GM21529 (cell line): ENCODE measurements at regions not wholly inside any gene's neighbourhood (a gene's known extent, or its start where the extent isn't known, plus 50 kb on each side); places are given as distances from the start of the nearest gene placed in this dataset.

Experiments used
- ATAC-seq: cut with Tn5 transposase; IDR thresholded peaks from one replicate; pipeline ENCODE4 v1.9.1; 2021; ENCODE audit not compliant: unreplicated experiment

DNA sequence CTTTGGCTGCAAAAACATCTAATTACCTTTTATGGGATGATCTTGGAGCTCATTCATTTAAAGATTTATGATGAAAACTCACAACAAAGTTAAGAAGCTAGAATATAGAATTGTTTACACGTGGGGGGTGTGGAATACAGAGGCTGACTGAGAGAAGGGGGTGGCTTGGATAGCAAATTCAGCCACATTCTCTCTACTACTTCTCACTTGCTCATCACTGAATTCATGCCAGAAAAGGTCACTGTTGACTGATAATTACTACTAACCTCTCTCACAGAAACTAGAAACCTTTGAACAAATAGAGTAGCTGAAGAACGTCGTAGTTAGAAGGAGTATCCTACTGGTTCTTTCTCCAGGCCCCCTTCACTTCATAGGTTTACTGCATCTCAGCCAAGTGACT is 808.2 kb downstream of the BRINP1 start:
- ATAC-seq: no peak

DNA sequence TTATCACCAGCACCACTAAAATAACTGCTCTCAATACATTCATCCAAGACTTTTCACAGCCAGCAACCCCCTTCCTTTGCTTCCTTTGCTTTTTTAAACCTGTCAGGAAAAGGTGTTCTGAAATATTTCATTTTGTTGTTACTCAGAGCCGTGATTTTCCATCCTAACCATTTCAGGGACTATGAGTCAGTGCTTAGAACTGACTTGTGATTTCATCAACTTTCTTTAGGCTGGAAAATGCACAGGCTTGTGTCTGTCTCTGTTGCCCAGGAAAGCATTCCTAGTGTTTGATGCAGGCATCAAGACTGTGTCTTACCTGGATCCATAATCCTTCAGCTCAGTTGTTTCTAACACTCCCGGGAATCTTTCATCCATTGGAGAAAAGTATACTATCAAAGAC is 805.6 kb downstream of the BRINP1 start:
- no peak for ATAC-seq

DNA sequence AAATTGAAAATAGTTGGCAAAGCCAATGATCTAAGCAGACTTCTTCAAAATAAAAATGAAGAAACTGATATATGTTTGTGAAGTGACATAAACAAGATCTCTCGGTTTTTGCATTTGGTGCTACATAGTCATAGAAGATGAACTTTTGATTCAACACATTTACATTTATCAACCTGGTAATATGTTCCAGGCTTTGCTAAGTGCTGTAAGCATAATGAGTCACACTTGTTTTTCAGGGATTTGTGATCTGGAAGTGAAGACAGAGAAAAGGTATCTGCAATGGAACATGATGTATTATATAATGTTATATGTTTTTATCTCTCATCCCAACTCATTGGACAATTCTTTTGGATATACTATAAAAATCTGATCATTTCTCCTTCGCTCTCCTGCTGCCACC is 801.4 kb downstream of the BRINP1 start:
- no peak for ATAC-seq

DNA sequence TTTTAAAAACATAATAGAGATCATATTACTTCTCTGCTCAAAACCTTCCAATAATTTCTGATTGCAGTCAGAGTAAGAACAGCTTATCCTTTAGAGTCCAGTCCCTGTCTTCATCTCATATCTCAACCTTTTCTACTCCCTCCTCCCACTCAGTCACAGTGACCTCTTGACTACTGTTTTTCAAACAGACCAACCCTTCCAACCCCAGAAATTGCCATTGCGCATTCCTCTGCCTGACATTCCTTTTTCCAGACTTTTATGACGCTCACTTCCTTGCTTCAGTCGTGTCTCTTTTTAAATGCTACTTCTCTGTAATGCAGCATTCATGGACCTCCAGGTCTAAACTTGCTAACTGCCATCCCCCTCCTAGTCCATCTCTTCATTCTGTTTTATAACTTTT is 800.5 kb downstream of the BRINP1 start:
- no peak for ATAC-seq

DNA sequence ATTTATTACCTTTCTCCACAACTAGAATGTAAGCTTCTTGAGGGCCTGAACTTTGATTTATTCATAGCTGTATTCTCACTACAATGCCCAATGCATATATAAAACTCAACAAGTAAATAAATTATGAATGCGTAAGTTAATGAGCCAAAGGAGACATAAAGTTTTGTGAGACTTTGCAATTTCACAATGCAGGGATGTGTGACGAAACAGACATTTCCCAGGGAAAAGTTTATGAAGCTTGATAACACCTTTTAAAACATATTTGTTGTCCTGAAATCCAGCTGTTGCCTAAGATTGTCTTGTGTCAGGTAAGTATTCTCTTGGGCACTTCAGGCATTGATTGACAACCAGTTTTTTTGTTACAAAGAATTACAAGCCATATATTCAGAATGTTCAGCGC is 800.1 kb downstream of the BRINP1 start:
- no peak for ATAC-seq

DNA sequence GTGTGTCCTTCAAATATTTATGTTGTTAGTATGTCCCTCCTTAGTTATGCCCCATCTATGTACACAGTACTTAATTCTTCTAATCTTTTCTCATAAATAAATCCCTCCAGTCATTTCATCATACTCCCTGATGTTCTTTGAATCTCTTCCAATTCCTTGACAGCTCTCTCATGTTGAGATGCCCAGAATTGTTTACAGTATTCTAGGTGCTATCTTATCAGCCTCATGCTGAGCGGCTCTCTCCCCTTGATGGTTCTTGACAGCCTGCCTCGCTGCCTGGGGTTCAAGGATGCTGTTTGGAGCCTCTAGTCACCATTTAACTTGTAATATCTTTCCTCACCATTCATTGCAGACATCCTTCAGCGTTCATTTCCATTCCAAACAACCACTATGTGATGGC is 799.2 kb downstream of the BRINP1 start:
- ATAC-seq: no peak

DNA sequence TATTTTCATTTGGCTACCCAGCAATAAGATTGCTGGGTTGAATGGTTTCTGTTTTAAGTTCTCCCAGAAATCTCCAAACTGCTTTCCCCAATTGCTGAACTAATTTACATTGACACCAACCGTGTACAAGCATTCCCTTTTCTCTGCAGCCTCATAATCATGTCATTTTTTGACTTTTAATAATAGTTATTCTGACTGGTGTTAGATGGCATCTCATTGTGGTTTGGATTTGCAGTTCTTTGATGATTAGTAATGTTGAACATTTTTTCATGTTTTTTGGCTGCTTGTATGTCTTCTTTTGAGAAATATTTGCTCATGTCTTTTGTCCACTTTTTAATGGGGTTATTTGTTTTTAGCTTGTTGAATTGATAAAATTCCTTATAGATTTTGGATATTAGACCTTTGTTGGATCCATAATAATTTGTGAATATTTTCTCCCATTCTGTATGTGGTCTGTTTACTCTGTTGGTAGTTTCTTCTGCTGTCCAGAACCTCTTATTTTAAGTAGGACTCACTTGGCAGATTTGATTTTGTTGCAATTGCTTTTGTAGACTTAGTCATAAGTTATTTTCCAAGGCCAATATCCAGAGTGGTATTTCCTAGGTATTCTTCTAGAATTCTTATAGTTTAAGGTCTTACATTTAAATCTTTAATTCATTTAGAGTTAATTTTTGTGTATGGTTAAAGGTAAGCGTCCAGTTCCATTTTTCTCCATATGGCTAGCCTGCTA is 793.7 kb downstream of the BRINP1 start:
- no peak for ATAC-seq

DNA sequence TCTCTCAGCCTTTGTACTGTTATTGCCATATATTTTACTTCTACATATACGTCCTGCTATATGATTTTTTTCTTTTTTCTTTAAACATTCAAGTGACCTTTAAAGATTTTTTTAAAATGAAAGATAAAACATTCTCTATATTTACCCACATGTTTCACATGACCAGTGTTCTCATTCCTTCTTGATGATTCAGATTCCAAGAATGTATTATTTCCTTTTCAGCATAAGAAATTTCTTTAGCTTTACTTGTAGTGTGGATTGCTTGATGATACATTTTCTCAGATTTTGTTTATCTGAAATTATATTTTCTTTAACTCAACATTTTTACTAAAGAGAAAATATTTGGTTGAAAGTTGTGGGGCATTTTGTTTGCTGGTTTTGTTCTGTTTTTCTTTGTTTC is 792.1 kb downstream of the BRINP1 start:
- no peak for ATAC-seq

DNA sequence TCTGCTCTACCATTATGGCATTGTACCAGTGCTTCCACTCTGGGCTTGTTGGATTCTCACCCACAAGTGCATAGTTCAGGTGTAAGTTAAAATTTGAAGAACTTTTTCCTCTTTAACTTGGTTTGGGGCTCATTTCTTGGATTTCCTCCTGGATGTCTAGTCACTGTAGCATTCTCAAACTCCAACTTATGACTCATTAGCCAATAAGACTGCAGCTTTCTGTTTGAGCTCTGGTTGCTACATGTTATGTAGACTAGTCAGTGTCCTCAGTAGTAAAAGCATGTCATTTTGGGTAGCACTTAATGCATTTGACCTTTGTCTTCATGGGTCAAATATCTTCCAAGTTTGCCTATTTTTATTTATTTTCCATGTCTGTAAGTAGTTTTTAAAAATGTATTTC is 790.8 kb downstream of the BRINP1 start:
- no peak for ATAC-seq

DNA sequence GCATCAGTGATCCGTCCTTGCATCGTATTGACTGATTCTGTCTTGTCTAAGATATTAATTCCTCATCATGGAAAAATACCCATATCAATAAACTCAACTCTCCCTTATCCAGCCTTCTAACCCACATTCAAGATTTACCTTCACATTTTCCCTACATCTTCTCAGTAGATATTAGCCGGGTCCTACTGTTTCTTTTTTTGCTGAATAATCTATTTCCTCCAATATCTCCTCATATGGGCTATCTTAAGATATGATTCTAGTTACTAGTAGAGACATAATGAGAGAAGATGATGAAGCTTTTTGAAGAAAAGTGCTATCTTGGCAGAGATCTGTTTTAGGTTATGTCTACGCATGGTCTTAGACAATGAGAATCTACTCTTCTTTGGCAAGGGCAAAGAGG is 785.8 kb downstream of the BRINP1 start:
- ATAC-seq: no peak

DNA sequence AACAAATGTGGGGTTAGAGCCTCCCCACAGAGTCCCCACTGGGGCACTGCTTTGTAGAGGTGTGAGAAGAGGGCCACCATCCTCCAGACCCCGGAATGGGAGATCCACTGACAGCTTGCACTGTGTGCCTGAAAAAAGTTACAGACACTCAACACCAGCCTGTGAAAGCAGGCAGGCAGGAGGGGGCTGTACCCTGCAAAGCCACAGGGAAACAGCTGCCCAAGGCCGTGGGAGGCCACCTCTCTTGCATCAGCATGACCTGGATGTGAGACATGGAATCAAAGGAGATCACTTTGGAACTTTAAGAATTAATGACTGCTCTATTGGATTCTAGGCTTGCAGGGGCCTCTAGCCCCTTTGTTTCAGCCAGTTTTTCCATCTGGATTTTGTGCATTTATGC is 782.3 kb downstream of the BRINP1 start:
- no peak for ATAC-seq

DNA sequence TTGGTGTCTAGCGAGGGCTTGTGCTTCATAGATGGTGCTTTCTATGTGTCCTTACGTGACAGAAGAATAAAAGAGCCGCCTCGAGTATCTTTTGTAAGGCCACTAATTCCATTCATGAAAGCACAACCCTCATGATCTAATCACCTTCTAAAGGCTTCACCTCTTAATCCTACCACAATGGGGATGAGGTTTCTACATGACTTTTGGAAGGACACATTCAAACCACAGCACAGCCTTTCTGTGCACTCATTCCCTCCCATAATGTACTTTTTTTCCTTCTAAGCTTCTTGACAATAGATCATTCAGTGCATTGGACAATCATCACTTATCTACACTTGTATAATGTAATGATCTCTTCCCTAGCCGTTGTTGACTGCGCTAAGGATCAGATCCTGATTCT is 774.8 kb downstream of the BRINP1 start:
- no peak for ATAC-seq

DNA sequence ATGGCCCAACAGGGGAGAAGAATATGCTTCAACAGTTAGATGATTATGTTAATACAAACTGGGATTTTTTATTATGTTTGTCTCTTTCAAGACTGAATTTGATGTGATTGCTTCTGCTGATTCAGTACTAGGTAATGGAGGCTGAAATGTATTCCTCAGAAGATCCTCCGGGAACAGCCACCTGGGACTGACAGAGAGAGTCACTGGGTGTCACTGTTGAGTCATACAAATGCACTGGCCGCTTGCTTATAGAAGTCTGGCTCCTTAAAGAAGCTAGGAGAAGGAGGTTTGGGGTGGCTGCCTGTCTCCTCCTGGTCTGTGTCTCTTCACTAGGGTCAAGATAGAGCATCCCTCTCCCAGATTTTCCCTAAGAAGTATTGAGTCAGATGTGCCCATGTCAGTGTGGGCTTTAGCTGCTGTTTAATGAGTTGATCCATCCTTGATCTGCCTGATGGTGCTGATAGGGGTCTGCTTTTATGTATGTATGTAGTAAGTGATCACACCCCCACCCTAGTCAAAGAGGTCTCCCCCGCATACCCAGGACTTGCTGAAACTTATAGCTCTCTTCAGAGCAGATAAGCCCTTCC is 773.4 kb downstream of the BRINP1 start:
- ATAC-seq: no peak

DNA sequence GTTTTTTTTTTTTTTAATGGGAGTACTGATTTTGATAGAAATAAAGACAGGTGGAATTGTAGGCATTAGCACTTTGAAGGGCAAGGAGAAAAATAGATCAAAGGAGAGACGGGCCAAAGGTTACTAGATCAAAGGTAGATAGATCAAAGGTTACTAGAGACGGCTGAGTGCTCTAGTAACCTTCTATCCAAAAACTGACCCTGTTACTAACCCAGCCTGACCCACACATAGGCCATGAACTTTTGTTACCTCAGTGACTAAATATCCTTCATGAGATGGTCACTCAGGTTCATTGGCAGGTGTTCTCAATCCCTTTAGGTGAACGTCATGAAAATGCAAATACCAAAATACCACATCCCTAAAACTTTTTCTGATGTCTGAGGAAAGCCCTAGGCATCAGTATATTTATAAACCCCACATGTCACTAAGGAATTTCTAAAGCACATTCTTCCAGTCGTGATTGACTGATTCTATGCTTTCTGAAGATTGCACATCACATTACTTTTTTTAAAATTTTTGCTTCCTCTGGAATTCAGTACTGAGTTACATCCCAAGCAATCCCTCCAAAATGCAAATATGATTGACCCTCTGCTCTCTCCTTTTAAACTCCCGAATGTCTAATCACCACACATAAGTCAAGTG is 772.7 kb downstream of the BRINP1 start:
- no peak for ATAC-seq

DNA sequence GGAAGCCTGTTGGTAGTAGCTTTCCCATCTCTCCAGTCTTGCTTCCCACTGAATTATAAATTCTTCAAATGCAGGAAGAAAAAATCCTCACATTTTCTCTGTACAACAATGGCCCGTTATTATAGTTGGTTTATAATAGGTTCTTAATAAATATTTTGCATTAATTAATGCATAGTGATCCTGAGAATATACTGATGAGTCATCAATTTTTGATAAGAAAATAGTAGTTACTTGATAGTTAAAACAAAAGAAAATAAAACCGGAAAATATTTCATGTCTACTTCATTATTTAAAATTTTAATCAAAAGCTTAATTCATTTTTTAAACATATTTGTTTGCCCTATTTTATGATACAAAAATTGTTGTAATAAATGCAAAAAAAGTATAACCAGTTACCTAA is 762.6 kb downstream of the BRINP1 start:
- no peak for ATAC-seq

DNA sequence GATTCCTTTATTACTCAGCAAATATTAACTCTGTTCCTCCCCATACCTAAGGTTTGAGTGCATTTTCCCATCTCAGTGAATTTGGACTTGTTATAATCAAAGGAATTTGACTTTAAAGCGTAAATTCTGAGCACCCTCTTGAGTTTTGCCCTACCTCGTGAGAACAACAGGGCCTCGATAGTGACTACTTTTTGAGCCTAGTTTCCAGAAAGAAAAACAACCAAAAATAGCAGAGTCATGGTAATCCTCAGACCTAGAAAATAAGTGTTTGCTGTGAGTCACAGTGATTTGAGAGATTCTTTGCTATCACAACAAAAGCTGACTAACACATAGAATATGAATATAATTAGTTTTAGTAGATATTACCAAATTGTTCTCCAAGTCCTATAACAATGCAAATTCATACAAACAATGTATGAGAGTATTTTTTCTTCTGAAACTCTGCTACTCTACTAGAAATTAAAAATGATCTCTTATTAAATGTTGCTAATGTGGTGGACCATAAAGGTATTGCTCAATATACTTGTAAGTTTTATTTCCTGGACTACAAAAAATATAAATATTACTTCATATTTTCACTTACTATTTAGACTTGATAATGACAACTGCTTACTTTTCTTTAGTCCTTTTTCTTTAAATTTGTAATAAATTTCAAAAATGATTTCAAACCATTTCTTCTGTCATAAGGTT is 759.7 kb downstream of the BRINP1 start:
- no peak for ATAC-seq

DNA sequence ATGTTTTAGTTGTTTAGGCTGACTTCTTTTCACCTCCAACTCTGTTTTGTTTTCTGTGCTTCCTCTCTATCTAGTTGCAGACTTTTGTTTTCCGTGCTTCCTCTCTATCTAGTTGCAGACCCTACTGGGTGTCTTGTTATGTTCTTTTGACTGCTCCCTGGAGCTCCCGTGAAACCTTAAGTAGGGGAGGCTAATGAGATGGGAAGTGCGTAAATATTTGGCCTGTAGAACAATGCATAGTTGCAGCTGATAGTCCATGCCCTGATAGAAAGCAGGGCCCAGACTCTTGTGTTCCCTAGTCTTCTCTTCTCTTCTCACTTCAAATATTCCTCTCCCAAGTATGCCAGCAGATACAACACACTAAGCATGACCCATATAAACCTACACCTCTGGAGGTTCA is 757.0 kb downstream of the BRINP1 start:
- no peak for ATAC-seq

DNA sequence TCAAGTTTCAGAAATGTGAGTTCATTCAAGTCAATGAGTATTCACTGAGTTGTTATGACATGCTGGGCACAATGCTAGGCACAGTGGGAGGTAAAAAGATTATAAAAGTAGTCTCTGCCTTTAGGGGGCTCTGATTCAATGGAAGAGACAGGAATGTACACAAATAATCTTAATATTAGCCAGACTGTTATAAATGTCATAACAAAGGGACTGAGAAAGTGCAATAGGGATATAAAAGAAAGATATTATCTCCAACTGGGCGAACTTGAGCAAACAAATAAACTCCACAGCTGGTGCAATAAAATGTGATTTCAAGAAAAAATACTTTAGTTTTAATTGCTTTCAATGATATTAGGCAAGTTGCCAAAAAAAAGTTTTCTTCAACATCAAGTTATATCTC is 755.2 kb downstream of the BRINP1 start:
- ATAC-seq: no peak

DNA sequence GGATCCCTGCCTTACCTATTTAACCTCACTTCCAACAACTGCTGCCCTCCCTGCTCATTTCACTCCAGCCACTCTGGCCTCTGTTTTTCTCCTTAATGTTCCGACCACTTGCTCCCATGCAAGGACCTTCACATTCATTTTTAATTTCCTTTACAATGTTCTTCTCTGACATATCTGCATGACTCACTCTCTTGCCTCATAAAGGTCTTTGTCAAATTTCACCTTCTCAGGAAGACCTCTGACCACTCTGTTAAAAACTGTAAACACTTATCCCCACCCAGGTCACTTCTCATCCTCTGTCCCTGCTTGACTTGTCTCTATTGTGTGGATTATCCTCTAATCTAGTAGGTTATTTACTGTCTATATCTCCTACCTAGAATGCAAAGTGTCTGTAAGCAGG is 751.2 kb downstream of the BRINP1 start:
- ATAC-seq: no peak

DNA sequence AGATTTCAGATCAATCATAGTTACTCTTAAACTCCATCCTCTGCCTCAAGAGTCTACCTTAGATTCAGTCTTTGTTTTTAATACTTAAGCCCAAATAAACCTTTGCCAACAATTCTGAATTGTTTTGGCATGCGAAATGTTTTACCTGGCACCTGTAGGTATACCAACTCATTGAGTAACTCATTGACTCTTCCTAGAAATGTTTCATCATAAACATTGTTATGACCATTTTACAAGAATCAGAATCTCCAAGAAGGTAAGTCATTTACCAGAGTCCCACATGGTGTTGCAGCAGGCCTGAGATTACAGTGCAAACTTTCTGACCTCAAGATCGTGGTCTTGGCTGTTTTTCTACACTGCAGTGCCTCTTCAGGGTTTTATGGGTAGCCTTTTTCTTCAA is 750.4 kb downstream of the BRINP1 start:
- no peak for ATAC-seq

DNA sequence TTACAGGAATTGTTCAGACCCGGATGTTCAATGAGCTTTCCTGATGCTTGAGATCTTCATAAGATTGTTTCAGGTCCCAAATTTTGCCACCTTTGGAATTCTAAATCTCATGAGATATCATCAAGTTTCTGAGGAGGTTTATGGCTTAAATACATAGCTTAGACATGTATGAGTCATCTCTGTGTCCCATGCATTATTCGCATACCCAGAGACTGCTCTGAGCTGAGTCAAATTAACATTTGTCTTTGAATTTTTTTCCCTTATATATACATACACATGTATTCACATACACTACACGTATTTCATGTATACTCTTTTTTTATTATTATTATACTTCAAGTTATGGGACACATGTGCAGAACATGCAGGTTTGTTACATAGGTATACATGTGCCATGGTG is 744.6 kb downstream of the BRINP1 start:
- no peak for ATAC-seq

DNA sequence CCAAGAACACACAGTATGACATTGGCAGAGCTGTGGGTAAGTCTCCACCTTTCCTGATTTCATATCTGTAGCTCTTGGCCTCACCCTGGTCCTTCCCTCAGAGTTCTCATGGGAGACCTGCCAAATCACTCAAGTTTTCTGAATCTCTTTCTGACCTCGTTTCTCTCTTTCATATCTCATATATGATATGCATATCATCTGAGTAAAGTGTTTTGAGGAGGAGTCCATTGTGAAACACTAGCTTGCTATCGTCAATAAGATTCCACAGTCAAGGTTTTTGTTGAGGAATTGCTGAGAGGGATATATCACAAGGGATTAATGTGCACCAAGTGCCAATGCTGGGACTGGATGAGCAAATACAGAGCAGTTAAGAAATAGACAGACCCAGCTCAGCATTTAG is 739.2 kb downstream of the BRINP1 start:
- ATAC-seq: no peak
